Esophagus squamous epithelium (tissue), 4 donors: ENCODE measurements at regions not wholly inside any gene's neighbourhood (a gene's known extent, or its start where the extent isn't known, plus 50 kb on each side); places are given as distances from the start of the nearest gene placed in this dataset.

Source experiments
- CTCF ChIP-seq, 6 experiments: fragments of 450-650 bp in 4 of 6; fragments of 200-600 bp in 2 of 6; sonication (generic) in 2 of 6; IDR thresholded peaks; one replicate each; pipeline ENCODE4 v1.5.1; 2016 to 2019; ENCODE audit warnings: antibody characterized with exemption in 6 of 6, mild to moderate bottlenecking in 4 of 6, moderate library complexity in 4 of 6
- POLR2A ChIP-seq, 4 donors: fragments of 450-650 bp; IDR thresholded peaks; one replicate each; pipeline ENCODE4 v1.6.1; 2017; ENCODE audit warnings: antibody characterized with exemption in 4 of 4, mild to moderate bottlenecking in 4 of 4, moderate library complexity in 3 of 4

- no peak for TF ChIP-seq CTCF (IDR thresholded peaks at IDR 0.05)
- TF ChIP-seq POLR2A (IDR thresholded peaks at IDR 0.05), result no peak
Observed at GRCh38 chr21:34200288-34200905, 127.0 kb downstream of the MRPS6 start.
